ENCODE measurements at regions not wholly inside any gene's neighbourhood (a gene's known extent, or its start where the extent isn't known, plus 50 kb on each side); places are given as distances from the start of the nearest gene placed in this dataset.

GRCh38 chr22:49608660-49609059 lies 219.0 kb downstream of the BRD1 start:
- TF ChIP-seq, protein P1, sequence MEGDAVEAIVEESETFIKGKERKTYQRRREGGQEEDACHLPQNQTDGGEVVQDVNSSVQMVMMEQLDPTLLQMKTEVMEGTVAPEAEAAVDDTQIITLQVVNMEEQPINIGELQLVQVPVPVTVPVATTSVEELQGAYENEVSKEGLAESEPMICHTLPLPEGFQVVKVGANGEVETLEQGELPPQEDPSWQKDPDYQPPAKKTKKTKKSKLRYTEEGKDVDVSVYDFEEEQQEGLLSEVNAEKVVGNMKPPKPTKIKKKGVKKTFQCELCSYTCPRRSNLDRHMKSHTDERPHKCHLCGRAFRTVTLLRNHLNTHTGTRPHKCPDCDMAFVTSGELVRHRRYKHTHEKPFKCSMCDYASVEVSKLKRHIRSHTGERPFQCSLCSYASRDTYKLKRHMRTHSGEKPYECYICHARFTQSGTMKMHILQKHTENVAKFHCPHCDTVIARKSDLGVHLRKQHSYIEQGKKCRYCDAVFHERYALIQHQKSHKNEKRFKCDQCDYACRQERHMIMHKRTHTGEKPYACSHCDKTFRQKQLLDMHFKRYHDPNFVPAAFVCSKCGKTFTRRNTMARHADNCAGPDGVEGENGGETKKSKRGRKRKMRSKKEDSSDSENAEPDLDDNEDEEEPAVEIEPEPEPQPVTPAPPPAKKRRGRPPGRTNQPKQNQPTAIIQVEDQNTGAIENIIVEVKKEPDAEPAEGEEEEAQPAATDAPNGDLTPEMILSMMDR (conservative IDR thresholded peaks at IDR 0.05; ENCODE audit: low read depth, low read length), result no peak
- TF ChIP-seq POLR2A (IDR thresholded peaks at IDR 0.05; ENCODE audit: low read depth, low read length) (no peak), RAD21 (IDR thresholded peaks at IDR 0.05; ENCODE audit: low read length) (no peak), MXI1 (IDR thresholded peaks at IDR 0.05; ENCODE audit: borderline replicate concordance, low read depth, low read length) (no peak), BHLHE40 (IDR thresholded peaks at IDR 0.05; ENCODE audit: low read depth, low read length) (no peak), CHD1 (IDR thresholded peaks at IDR 0.05; ENCODE audit: low read depth, low read length) (no peak), SMC3 (IDR thresholded peaks at IDR 0.05; ENCODE audit: low read depth, low read length) (no peak), CEBPB (IDR thresholded peaks at IDR 0.05; ENCODE audit: low read depth, low read length) (no peak), MAFK (IDR thresholded peaks at IDR 0.05; ENCODE audit: low read depth, low read length) (no peak), RCOR1 (IDR thresholded peaks at IDR 0.05; ENCODE audit: insufficient replicate concordance, low read length) (no peak), MAZ (IDR thresholded peaks at IDR 0.05; ENCODE audit: borderline replicate concordance, low read depth, low read length) (no peak), USF2 (IDR thresholded peaks at IDR 0.05; ENCODE audit: low read depth, low read length) (no peak), ELK1 (IDR thresholded peaks at IDR 0.05; ENCODE audit: borderline replicate concordance, low read depth, low read length) (no peak), FOS (IDR thresholded peaks at IDR 0.05; ENCODE audit: low read depth, low read length) (no peak)

Measured in IMR-90 (cell line).